H1 (cell line): ENCODE measurements at regions not wholly inside any gene's neighbourhood (a gene's known extent, or its start where the extent isn't known, plus 50 kb on each side); places are given as distances from the start of the nearest gene placed in this dataset.

ENCODE experiments used
- CTCF ChIA-PET: fragments of 300-600 bp; sonication (Branson Sonifier 250); formaldehyde crosslinking; loops from one replicate; lab custom pipeline; 2021; ENCODE audit not compliant: partially characterized antibody; lab: Charles Lee
- POLR2A ChIA-PET: fragments of 300-600 bp; sonication (Branson Sonifier 250); formaldehyde crosslinking; loops from one replicate; lab custom pipeline; 2021; ENCODE audit warnings: inconsistent platforms; ENCODE audit not compliant: partially characterized antibody; lab: Charles Lee
- DNase-seq, 2 experiments: peaks; one replicate each; pipeline versions ENCODE4 v3.0.0 to v3.0.0-alpha.2; 2010 to 2022; ENCODE audit warnings: low spot score in 2 of 2, low read depth in 1 of 2, mixed read lengths in 1 of 2
- FAIRE-seq: peaks from 2 replicates; lab custom pipeline; 2011; peaks lifted over from hg19 to GRCh38; lab: Jason Lieb, UNC
- H2AFZ ChIP-seq: 2 replicates; pipeline ENCODE4 v1.8.1; 2012; ENCODE audit warnings: low read length, inconsistent platforms
- H2AK5ac ChIP-seq: 2 replicates; pipeline ENCODE4 v1.6.1; 2013; ENCODE audit warnings: low read depth, low read length
- H2BK120ac ChIP-seq: replicated peaks from 2 replicates; pipeline ENCODE3; 2013; ENCODE audit warnings: low read depth, low read length, inconsistent platforms
- H2BK12ac ChIP-seq: 2 replicates; pipeline ENCODE4 v1.6.1; 2013; ENCODE audit warnings: low read depth, low read length
- H2BK15ac ChIP-seq: 2 replicates; pipeline ENCODE4 v1.6.1; 2013; ENCODE audit warnings: low read length
- H2BK20ac ChIP-seq: 2 replicates; pipeline ENCODE4 v1.6.1; 2013; ENCODE audit warnings: low read length
- H2BK5ac ChIP-seq: 2 replicates; pipeline ENCODE4 v1.6.1; 2013; ENCODE audit warnings: low read depth, low read length
- H3K14ac ChIP-seq: 2 replicates; pipeline ENCODE4 v1.6.1; 2013; ENCODE audit warnings: inconsistent platforms; ENCODE audit not compliant: insufficient read length
- H3K18ac ChIP-seq: 2 replicates; pipeline ENCODE4 v1.6.1; 2013; ENCODE audit warnings: low read length; ENCODE audit errors: extremely low read depth
- H3K23ac ChIP-seq: 2 replicates; pipeline ENCODE4 v1.6.1; 2013; ENCODE audit warnings: inconsistent platforms; ENCODE audit not compliant: insufficient read length
- H3K23me2 ChIP-seq: 2 replicates; pipeline ENCODE4 v1.6.1; 2013; ENCODE audit warnings: low read depth, low read length
- H3K27ac ChIP-seq: 2 replicates; pipeline ENCODE4 v1.6.1; 2011; ENCODE audit warnings: low read depth, low read length, inconsistent platforms
- H3K27me3 ChIP-seq, 4 experiments: replicated peaks in 1 of 4; 1 replicate in 1 of 4; 2 replicates in 3 of 4; pipeline versions ENCODE4 v1.6.1 to v1.8.1; 2011 to 2013; ENCODE audit warnings: low read length in 3 of 4, mild to moderate bottlenecking in 3 of 4, inconsistent platforms in 2 of 4, mixed read lengths in 2 of 4, moderate library complexity in 1 of 4; ENCODE audit not compliant: control insufficient read depth in 3 of 4, insufficient read depth in 3 of 4; ENCODE audit errors: extremely low read depth in 1 of 4
- H3K36me3 ChIP-seq, 4 experiments: 2 replicates each; pipeline versions ENCODE4 v1.6.1 to v1.8.1; 2011 to 2013; ENCODE audit warnings: mild to moderate bottlenecking in 4 of 4, low read length in 3 of 4, moderate library complexity in 2 of 4, control low read depth in 1 of 4, inconsistent platforms in 1 of 4; ENCODE audit not compliant: insufficient read depth in 4 of 4, control insufficient read depth in 2 of 4
- H3K4ac ChIP-seq: replicated peaks from 2 replicates; pipeline ENCODE3; 2013; ENCODE audit warnings: low read length, low read depth, mixed read lengths, inconsistent platforms; ENCODE audit not compliant: insufficient read length
- H3K4me1 ChIP-seq, 4 experiments: replicated peaks in 1 of 4; 1 replicate in 1 of 4; 2 replicates in 3 of 4; pipeline versions ENCODE4 v1.6.1 to v1.8.1; 2011 to 2013; ENCODE audit warnings: low read length in 3 of 4, inconsistent platforms in 2 of 4, mixed read lengths in 1 of 4; ENCODE audit not compliant: insufficient read depth in 4 of 4, control insufficient read depth in 3 of 4
- H3K4me2 ChIP-seq, 2 experiments: 2 replicates each; pipeline versions ENCODE4 v1.6.1 to v1.8.1; 2011 to 2013; ENCODE audit warnings: low read depth in 2 of 2, low read length in 2 of 2, control low read depth in 1 of 2, inconsistent platforms in 1 of 2, mild to moderate bottlenecking in 1 of 2; ENCODE audit not compliant: insufficient read depth in 1 of 2
- H3K4me3 ChIP-seq, 4 experiments: fragments of 200-600, 300-600 bp in 1 of 4; sonication (generic), shearing (Covaris generic), sonication (Bioruptor Twin) in 1 of 4; 2 replicates each; pipeline versions ENCODE4 v1.5.1 to v1.8.1; 2011 to 2016; ENCODE audit warnings: low read length in 4 of 4, low read depth in 3 of 4, control low read depth in 2 of 4, inconsistent platforms in 2 of 4, mild to moderate bottlenecking in 2 of 4, mixed read lengths in 1 of 4, moderate library complexity in 1 of 4; ENCODE audit not compliant: insufficient read depth in 2 of 4; ENCODE audit errors: extremely low read depth in 1 of 4
- H3K56ac ChIP-seq: replicated peaks from 2 replicates; pipeline ENCODE3; 2013; ENCODE audit warnings: low read depth, mild to moderate bottlenecking, mixed read lengths, low read length, inconsistent platforms; ENCODE audit not compliant: insufficient read length
- H3K79me1 ChIP-seq: 2 replicates; pipeline ENCODE4 v1.6.1; 2013; ENCODE audit warnings: low read depth, low read length, control low read depth
- H3K79me2 ChIP-seq, 2 experiments: 2 replicates each; pipeline versions ENCODE4 v1.6.1 to v1.8.1; 2012 to 2013; ENCODE audit warnings: low read length in 2 of 2, mild to moderate bottlenecking in 2 of 2, inconsistent platforms in 1 of 2; ENCODE audit not compliant: insufficient read depth in 2 of 2, control insufficient read depth in 1 of 2
- H3K9ac ChIP-seq, 4 experiments: replicated peaks in 1 of 4; 1 replicate in 1 of 4; 2 replicates in 3 of 4; pipeline versions ENCODE4 v1.6.1 to v1.8.1; 2011 to 2013; ENCODE audit warnings: low read depth in 3 of 4, low read length in 3 of 4, control low read depth in 2 of 4, mild to moderate bottlenecking in 2 of 4, moderate library complexity in 2 of 4, inconsistent platforms in 1 of 4; ENCODE audit errors: extremely low read depth in 1 of 4
- H3K9me3 ChIP-seq, 2 experiments: 2 replicates each; pipeline versions ENCODE4 v1.6.1 to v1.8.1; 2012 to 2013; ENCODE audit warnings: mild to moderate bottlenecking in 2 of 2, moderate library complexity in 2 of 2, control low read depth in 1 of 2, inconsistent platforms in 1 of 2, low read depth in 1 of 2, low read length in 1 of 2, mixed read lengths in 1 of 2; ENCODE audit not compliant: insufficient read depth in 2 of 2
- H4K20me1 ChIP-seq, 2 experiments: replicated peaks in 1 of 2; 2 replicates each; pipeline versions ENCODE3 to v1.8.1; 2011 to 2013; ENCODE audit warnings: inconsistent platforms in 2 of 2, low read length in 2 of 2, mild to moderate bottlenecking in 1 of 2; ENCODE audit not compliant: insufficient read depth in 2 of 2, control insufficient read depth in 1 of 2
- H4K5ac ChIP-seq: 2 replicates; pipeline ENCODE4 v1.6.1; 2013; ENCODE audit warnings: low read length, low read depth, mixed read lengths, inconsistent platforms; ENCODE audit not compliant: insufficient read length
- H4K8ac ChIP-seq: 2 replicates; pipeline ENCODE4 v1.8.0; 2013; ENCODE audit warnings: mild to moderate bottlenecking, moderate library complexity, low read length, inconsistent platforms; ENCODE audit not compliant: insufficient read depth; ENCODE audit errors: extremely low read depth
- H4K91ac ChIP-seq: replicated peaks from 2 replicates; pipeline ENCODE3; 2013; ENCODE audit warnings: low read length, mixed read lengths, inconsistent platforms; ENCODE audit not compliant: insufficient read length
- NRF1 ChIP-seq: IDR thresholded peaks from 2 replicates; pipeline ENCODE4 v1.6.1; 2011; ENCODE audit warnings: mild to moderate bottlenecking, low read depth, low read length, improper control_type of control experiment
- WGBS, 2 experiments: shearing (Covaris generic) in 1 of 2; methylation state at CpG; one replicate each; pipeline versions ENCODE4 v1.1.6 to v1.1.7; 2013 to 2015; ENCODE audit warnings: low lambda C conversion rate in 2 of 2, mixed read lengths in 2 of 2, inconsistent platforms in 1 of 2, low coverage in 1 of 2, missing lambda C conversion rate in 1 of 2; ENCODE audit not compliant: insufficient replicate concordance in 2 of 2, insufficient coverage in 1 of 2, insufficient read length in 1 of 2; ENCODE audit errors: extremely low coverage in 1 of 2, missing lambda C conversion rate in 1 of 2; 5-methylcytosine and 5-hydroxymethylcytosine counted together

- 90% methylated on average over 1 of the region's 1 CpG; no CpG with 5 or more reads in 1 of the 2 experiments for WGBS, 2 experiments
- Histone ChIP-seq H3K56ac (no peak overlapping the region), H3K79me1 (no peaks in the 10 kb centered on the region), H3K4me1 (no peaks in the 10 kb centered on the region; a peak in 2 of 7 replicates), H3K14ac (no peak overlapping the region), H3K18ac (no peak overlapping the region), H4K5ac (no peak overlapping the region), H2AK5ac (no peak overlapping the region), H4K8ac (no peak overlapping the region), H3K9ac (no peak overlapping the region), H3K23ac (no peak overlapping the region), H3K27me3 (no peaks in the 10 kb centered on the region), H3K4me2 (no peak overlapping the region), H3K23me2 (no peaks in the 10 kb centered on the region), H2BK20ac (no peak overlapping the region), H2BK120ac (no peak overlapping the region), H2AFZ (0 out of 2 replicates have a peak overlapping the region, but pooled peaks have one; percentile 69), H3K4me3 (no peak overlapping the region), H4K20me1 (no peaks in the 10 kb centered on the region), H3K9me3 (no peaks in the 10 kb centered on the region; a peak in 1 of 4 replicates), H3K27ac (no peak overlapping the region), H3K4ac (no peak overlapping the region), H4K91ac (no peak overlapping the region), H2BK15ac (no peak overlapping the region), H3K79me2 (no peaks in the 10 kb centered on the region), H2BK12ac (no peak overlapping the region), H3K36me3 (no peaks in the 10 kb centered on the region), H2BK5ac (no peak overlapping the region)
- no peak for FAIRE-seq
- POLR2A ChIA-PET: no interaction called here
- CTCF ChIA-PET: interaction anchor here (1.1 kb wide), 1 partner anchor 41 kb away, joined by 3 read pairs; no protein-coding TSS in a partner anchor
- no peak for DNase-seq
- no peak for TF ChIP-seq NRF1
Observed at GRCh38 chr13:65679240-65679639, 1550.9 kb downstream of the PCDH9 start.
